Adrenal gland (tissue), 5 donors: ENCODE measurements at regions not wholly inside any gene's neighbourhood (a gene's known extent, or its start where the extent isn't known, plus 50 kb on each side); places are given as distances from the start of the nearest gene placed in this dataset.

ENCODE experiments used
- POLR2A ChIP-seq, 2 donors: fragments of 450-650 bp; IDR thresholded peaks; one replicate each; pipeline ENCODE4 v1.6.1; 2017; ENCODE audit warnings: antibody characterized with exemption in 2 of 2, mild to moderate bottlenecking in 2 of 2, moderate library complexity in 1 of 2
- TF ChIP-seq, protein P1 (sequence below), 6 experiments: fragments of 450-650 bp in 4 of 6; fragments of 200-600 bp in 2 of 6; sonication (generic) in 1 of 6; IDR thresholded peaks; 1 replicate in 5 of 6; 2 replicates in 1 of 6; pipeline versions ENCODE4 v1.5.1 to v1.8.0; 2016 to 2021; ENCODE audit warnings: antibody characterized with exemption in 6 of 6, mild to moderate bottlenecking in 2 of 6, moderate library complexity in 1 of 6
- donor health status: DM: no; HTN: no; CAD: no.

DNA sequence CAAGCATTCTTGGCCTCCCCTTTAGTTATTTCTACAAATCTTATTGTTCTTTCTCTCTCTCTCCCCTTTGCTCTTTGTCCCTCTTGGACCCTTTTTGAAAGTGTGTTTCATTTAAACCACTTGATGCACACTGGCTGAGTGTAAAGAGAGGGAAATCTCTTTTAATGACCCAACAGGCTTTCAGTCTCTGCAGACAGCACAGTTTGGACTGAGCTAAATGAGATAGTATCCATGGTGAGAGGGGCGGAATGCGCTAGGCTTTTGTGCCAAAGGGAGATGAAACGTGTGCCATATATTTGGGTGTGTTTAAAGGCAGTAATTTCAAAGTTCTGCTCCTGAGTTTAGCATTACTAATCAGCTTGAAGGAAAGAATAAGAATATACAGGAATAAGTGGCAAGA, 184.9 kb downstream of the PCSK1 start:
- TF ChIP-seq, protein P1, sequence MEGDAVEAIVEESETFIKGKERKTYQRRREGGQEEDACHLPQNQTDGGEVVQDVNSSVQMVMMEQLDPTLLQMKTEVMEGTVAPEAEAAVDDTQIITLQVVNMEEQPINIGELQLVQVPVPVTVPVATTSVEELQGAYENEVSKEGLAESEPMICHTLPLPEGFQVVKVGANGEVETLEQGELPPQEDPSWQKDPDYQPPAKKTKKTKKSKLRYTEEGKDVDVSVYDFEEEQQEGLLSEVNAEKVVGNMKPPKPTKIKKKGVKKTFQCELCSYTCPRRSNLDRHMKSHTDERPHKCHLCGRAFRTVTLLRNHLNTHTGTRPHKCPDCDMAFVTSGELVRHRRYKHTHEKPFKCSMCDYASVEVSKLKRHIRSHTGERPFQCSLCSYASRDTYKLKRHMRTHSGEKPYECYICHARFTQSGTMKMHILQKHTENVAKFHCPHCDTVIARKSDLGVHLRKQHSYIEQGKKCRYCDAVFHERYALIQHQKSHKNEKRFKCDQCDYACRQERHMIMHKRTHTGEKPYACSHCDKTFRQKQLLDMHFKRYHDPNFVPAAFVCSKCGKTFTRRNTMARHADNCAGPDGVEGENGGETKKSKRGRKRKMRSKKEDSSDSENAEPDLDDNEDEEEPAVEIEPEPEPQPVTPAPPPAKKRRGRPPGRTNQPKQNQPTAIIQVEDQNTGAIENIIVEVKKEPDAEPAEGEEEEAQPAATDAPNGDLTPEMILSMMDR (IDR thresholded peaks at IDR 0.05): no peak
- TF ChIP-seq POLR2A (IDR thresholded peaks at IDR 0.05): no peak
